ENCODE measurements at regions not wholly inside any gene's neighbourhood (a gene's known extent, or its start where the extent isn't known, plus 50 kb on each side); places are given as distances from the start of the nearest gene placed in this dataset.

GRCh38 chr13:21229241-21230024, 53.0 kb downstream of the MRPL57 start:
- no peaks in the 10 kb centered on the region for H3K27me3 Mint-ChIP-seq (ENCODE audit: low read depth)
- no peak overlapping the region for H3K4me3 Mint-ChIP-seq
- no peak for TF ChIP-seq ATF2 (CRISPR knock-in tag; IDR thresholded peaks at IDR 0.05; ENCODE audit: borderline replicate concordance, low read depth)
- TF ChIP-seq ZNF416 (CRISPR knock-in tag; IDR thresholded peaks at IDR 0.05) = no peak
- no peak for TF ChIP-seq USF2 (CRISPR knock-in tag; IDR thresholded peaks at IDR 0.05)
- TF ChIP-seq MYBL2 (CRISPR knock-in tag; IDR thresholded peaks at IDR 0.05) = no peak
- no peak for TF ChIP-seq AR (CRISPR knock-in tag; IDR thresholded peaks at IDR 0.05)
- no peak for TF ChIP-seq FOXJ3 (CRISPR knock-in tag; IDR thresholded peaks at IDR 0.05; ENCODE audit: borderline replicate concordance)
- TF ChIP-seq ELF4 (CRISPR knock-in tag; IDR thresholded peaks at IDR 0.05; ENCODE audit: low read depth) = no peak
- no peak for TF ChIP-seq ZNF671 (CRISPR knock-in tag; IDR thresholded peaks at IDR 0.05)
- ATAC-seq (no peak), DNase-seq (ENCODE audit: low spot score) (no peak)
- H3K27ac Mint-ChIP-seq = no peak overlapping the region; the same call in 1 of the 2 replicates
- 0 out of 2 replicates have a peak, but pooled peaks cover 4% of the 10 kb centered on the region for H3K4me1 Mint-ChIP-seq
- peaks cover 5% of the 10 kb centered on the region; the same call in 1 of the 2 replicates for H3K9me3 Mint-ChIP-seq
- H3K36me3 Mint-ChIP-seq = no peaks in the 10 kb centered on the region
- ChIA-PET CTCF (no interaction called here), POLR2A (no interaction called here)

- POLR2A ChIA-PET = no interaction called here
- CTCF ChIA-PET = interaction anchor here (1.2 kb wide), 1 partner anchor 12 kb away, joined by 3 read pairs; no protein-coding TSS in a partner anchor
- peaks cover 5% of the 10 kb centered on the region; the same call in 1 of the 2 replicates for H3K9me3 Mint-ChIP-seq
- H3K27ac Mint-ChIP-seq = no peak overlapping the region
- no peaks in the 10 kb centered on the region for H3K27me3 Mint-ChIP-seq (ENCODE audit: low read depth)
- H3K36me3 Mint-ChIP-seq = no peaks in the 10 kb centered on the region
- H3K4me1 Mint-ChIP-seq = 0 out of 2 replicates have a peak, but pooled peaks cover 4% of the 10 kb centered on the region
- ATAC-seq (no peak), DNase-seq (ENCODE audit: low spot score) (no peak)
- H3K4me3 Mint-ChIP-seq = no peak overlapping the region
- no peak for TF ChIP-seq OVOL2 (CRISPR knock-in tag; IDR thresholded peaks at IDR 0.05; ENCODE audit: borderline replicate concordance)
- no peak for TF ChIP-seq E2F5 (CRISPR knock-in tag; IDR thresholded peaks at IDR 0.05)
- TF ChIP-seq ATF2 (CRISPR knock-in tag; IDR thresholded peaks at IDR 0.05; ENCODE audit: borderline replicate concordance, low read depth) = no peak
- TF ChIP-seq ATF6 (CRISPR knock-in tag; IDR thresholded peaks at IDR 0.05) = no peak
- no peak for TF ChIP-seq KAT7 (CRISPR knock-in tag; IDR thresholded peaks at IDR 0.05; ENCODE audit: borderline replicate concordance)
- no peak for TF ChIP-seq AFF4 (CRISPR knock-in tag; IDR thresholded peaks at IDR 0.05; ENCODE audit: borderline replicate concordance)
- no peak for TF ChIP-seq GTF2I (CRISPR knock-in tag; conservative IDR thresholded peaks at IDR 0.05)
- no peak for TF ChIP-seq TEAD1 (CRISPR knock-in tag; IDR thresholded peaks at IDR 0.05)
- no peak for TF ChIP-seq TP53 (CRISPR knock-in tag; IDR thresholded peaks at IDR 0.05)
- no peak for TF ChIP-seq SMAD4 (CRISPR knock-in tag; IDR thresholded peaks at IDR 0.05)
- no peak for TF ChIP-seq NR3C1 (CRISPR knock-in tag; conservative IDR thresholded peaks at IDR 0.05; ENCODE audit: low read depth)
- TF ChIP-seq ZNF317 (CRISPR knock-in tag; IDR thresholded peaks at IDR 0.05; ENCODE audit: borderline replicate concordance, low read depth) = no peak
- no peak for TF ChIP-seq CBFB (CRISPR knock-in tag; IDR thresholded peaks at IDR 0.05; ENCODE audit: low read depth)
- no peak for TF ChIP-seq CREB1 (CRISPR knock-in tag; IDR thresholded peaks at IDR 0.05)
Observed at GRCh38 chr13:21230516-21230915, 54.1 kb downstream of the MRPL57 start.

All from WTC11 (cell line).